Inflammatory macrophage treated with lipopolysaccharide for 4 hours (primary cell): ENCODE measurements at regions not wholly inside any gene's neighbourhood (a gene's known extent, or its start where the extent isn't known, plus 50 kb on each side); places are given as distances from the start of the nearest gene placed in this dataset.
A peak's percentile ranks its signal among the peaks of the same experiment; 100 is the strongest.

Experiments used
- DNase-seq: peaks from one replicate; pipeline ENCODE4 v3.0.0-alpha.2; 2020

DNA sequence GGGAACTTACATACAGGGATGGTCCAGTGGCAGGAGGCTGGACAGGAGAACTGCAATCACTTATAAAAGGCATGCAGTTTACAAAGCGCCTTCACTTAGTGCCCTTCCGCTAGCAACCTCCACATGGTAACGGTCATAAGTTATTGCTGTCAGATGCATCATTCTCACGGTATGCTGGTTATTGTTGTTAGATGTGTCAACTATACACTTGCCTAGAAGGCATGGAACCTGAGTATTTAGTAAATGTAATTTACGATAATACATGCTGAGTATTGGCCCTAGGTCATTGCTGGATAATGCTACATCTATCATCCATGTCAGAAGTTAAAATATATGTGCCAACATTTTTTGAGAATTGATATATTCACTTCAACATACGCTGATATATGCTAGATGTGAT, 155.1 kb upstream of the MBL2 start:
- DNase-seq: no peak

DNA sequence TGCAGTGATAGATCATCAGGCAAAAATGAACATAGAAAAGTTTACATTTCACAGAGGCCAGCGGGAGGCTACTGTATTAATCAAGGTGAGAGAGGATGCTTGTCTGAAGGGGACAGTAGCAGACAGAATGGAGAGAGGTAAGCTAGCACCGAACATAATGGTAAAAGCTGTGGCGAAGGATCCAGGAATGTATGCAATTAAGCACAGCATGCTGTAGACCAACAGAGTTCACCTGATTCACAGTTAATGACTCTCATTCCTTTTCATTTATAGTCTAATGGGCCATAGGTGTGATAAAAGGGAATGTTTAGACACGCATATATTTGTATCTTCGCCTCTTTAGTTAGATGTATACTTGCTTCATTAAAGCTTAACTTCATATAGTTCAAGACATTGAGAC, 150.9 kb upstream of the MBL2 start:
- DNase-seq: no peak

DNA sequence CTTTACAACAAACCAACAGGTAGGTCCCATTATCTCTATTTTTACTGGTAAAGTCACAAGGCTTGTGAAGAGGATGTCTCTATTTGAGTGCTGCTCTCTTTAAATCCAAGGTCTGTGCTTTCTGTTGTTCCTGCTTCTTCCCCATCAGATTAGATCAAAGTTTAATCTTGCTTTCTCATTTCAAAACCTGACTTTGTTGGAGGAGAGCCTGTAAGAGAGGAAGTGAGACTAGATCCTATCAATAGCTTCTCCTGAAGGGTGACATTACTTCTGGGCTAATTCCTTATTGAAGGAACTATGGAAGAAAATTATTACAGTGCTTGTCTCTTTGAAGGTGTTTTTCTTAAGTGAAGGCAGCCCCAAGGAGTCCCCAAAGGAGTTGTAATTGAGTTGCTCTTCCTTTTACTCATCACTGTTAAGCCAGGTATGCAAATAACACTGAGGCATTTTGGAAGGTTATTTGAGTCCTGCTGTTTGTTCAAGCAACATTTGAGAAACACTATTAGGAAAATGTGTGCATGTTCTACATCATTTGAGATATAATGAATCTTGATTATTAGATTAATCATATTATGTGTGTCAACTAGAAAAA, 146.2 kb upstream of the MBL2 start:
- no peak for DNase-seq

DNA sequence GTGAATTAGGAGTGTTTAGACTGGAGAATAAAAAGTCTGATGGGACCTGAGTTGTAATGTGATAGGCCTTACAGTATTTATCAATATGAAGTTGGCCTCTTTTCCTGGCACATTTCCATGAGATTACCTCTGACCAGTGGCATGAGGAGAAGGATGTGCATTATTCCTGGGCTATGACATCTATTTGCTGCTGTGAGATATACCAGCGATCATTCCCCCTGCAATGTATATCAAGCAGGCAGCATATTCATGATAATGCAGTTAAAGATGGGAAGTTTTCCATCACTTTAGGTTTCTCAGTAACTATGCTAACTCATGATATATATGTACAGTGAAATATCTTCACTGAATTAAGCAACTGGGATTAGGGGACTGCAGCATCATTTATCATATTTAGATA, 142.8 kb upstream of the MBL2 start:
- DNase-seq: no peak

DNA sequence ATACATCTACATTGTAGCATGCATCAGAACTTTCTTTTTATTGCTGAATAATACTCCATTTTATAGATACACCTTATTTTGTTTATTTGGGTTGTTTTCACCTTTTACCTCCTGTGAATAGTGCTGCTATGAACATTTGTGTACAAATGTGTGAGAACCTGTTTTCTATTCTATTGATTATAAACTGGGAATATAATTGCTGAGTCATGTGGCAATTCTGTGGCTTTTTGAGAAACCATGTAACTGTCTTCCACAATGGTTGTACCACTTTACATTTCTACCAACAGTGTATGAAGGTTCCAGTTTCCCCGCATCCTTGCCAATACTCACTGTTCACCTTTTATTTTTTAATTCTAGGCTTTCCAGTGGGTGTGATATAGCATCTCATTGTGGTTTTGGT, 138.6 kb upstream of the MBL2 start:
- no peak for DNase-seq

DNA sequence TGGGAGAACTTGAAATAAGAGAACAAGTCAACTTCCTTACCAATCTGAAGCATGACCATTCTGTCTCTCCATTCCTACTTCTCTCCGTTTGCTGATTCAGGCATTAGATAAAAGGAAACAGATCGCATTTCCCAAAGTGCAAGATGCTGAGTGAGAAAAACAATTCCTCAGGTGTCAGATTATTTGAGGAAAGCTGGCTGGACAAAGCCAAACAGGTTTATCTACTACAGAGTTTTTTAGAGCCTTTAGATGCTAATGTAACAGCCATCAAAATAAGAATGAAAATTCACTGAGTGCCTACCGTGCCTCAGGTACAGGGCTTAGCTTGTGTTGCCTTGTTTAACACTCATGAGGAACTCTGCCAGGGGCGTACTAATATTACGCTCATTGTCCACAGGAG, 135.9 kb upstream of the MBL2 start:
- DNase-seq: no peak

DNA sequence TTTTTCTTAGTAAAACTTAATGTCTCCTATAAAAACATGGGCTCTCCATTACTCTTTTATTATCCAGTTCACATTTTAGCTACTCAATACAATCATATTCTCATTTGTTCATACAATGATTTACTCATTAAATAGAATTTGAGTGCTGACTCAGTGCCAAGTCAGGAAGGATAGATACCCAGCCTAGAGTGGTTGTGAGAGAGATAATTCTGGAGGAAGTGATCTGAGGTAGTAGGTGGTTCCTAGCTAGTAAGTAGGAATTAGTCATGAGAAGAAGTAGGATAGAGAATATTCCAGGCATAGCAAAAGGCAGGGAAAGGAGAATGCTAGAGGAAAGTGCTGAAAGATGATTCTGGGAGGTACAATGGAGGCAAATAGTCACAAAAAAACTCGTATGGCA, 133.5 kb upstream of the MBL2 start:
- DNase-seq: no peak

DNA sequence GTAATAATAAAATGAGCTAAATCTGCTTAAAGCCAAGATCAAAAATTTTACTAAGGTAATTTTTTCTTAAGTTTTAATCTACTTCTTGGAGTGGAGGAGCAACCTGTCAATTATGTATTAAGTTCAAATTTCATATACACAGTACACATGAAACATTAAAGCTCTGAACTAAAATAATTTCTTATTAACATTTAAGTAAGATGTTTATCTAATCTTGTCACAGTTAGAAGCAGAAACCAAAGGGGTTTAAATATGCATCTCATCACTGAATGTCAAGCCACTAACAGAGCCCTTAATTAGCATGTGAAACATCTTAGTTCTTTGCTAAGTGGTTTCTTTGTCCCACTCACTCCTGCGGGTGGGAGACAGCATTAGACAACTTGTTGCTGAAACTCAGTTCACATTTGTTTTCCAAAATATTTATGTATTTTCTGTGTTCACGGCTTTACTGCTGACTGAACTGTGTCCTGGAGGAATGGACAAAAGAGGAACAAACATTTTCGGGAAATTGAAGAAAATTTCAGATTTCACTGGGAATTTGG, 130.9 kb upstream of the MBL2 start:
- no peak for DNase-seq

DNA sequence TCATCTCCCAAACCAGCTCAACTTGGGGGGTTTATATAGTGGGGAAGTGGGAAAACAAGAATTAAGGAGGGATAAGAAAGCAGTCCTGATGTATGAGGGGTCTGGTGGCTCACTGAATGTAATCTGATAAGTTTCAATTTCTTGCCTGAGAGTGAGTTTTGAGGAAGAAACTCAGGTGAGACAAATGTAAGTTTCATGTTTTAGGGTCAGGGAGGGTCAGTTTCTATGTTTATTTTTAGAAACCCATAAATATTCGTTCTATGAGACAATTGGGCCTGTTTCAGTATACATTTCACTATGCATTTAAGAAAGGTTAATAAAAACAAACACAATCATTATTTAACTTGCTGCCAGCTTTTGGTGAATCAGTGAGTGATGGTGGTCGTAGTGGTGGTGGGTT, 128.0 kb upstream of the MBL2 start:
- no peak for DNase-seq

DNA sequence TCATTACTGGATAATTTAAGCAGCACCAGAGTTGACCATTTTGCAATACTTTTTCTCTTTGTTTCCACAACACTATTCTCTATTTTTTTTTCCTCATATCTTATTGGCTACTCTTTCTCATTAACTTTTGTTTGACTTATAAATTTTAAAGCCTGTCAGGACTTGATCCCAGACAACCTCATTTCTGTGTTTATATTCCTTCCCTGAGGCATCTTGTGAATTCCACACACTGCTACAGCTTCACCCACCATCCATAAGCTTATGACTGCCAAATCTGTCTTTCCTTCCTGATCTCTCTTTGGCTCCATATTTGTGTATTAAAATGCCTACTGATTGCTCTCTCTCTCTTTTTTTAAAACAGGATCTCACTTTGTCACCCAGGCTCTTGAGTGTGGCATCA, 124.6 kb upstream of the MBL2 start:
- DNase-seq: no peak

DNA sequence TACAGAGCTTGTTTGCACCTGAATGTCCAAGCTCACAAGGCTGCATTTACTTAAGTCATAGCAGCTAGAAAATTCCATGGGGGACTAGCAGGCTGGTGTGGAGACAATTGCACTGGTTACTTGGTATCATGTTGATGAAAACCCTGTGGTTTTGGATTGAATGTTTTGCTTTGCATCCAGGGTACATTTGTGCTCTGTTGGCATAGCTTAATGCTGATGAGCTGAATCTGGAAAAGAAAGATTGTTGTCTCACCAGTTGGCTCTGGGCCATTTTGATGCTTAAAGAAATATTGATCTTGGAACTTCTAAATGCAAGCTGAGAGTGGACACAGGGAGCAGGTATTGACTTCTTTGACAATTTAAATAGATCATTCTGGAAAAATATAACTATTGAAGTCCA, 122.5 kb upstream of the MBL2 start:
- no peak for DNase-seq

DNA sequence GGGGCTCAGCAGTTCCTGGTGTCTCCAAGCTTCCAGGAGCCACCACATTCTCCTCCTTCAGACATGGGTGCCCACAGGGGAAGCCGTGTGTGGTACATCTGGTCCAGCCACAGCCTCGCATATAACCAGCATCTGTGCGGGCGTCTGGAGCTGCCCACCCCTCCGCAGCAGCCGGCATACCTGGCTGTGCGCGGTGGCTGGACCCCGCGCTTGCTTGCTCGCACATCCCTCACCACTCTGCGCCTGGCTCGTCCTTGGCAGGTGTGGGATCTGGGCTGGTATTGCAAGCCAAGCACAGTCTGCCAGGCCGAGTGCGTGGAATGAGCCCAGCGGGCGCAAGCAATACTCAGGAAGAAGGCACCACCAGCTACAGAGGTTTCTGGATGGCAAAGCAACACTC, 117.7 kb upstream of the MBL2 start:
- no peak for DNase-seq

DNA sequence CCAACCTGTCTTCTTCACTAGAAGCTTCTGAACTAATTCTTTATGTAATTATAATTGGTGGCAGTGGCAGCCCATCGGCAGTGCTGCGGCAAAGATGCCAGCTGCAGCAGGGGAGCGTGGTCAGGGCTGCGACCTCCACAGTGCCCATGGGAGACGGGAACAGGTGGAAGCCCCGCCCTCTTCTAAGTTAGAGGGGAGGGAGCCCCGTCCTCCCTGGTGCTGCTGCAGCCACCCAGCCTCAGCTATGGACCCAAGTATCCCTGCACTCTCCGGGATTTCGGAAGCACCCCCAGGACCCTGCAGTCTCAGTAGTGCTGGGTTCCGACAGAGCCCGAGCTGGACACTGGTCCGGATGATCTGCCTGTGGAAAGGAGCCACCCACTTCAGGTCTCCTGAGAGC, 117.0 kb upstream of the MBL2 start:
- no peak for DNase-seq

DNA sequence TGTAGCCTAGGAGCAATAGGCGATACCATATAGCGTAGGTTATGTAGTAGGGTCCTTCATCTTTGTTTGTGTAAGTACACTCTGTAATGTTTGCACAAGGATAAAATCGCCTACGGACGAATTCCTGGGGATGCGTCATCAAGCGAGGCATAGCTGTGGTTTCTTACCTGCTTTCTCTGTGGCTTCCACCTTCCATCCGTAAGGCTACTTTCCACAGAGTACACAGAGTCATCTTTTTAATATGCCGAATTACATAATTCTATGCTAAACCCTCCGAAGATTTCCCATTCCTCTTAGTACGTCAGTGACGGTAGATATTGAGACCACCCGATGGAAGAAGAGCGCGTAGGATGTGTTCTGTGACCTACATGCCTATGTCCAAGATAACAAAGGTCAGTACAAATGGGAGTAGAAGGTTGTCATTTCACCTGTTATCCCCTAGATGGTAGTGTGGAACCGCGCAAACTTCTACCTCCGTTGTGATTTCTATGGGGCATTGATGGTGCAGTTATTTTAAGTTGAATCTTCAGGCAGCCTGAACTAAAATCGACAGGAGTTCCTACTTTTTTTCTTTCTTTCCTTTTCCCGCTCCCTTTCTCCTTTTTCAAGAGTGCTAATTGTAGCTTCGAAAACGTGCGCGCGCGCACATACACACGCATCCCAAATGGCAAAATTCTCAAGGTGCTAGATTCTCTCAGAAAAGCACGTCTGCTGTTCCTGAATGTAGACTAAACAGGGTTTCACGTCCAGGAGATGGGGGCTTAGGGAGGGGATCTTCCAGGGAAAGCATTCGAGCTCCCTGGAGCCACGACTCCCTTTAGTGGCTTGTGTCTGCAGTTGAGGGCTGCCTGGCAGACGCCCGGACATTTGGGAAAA, 111.7 kb upstream of the MBL2 start:
- peak; percentile 31 for DNase-seq

DNA sequence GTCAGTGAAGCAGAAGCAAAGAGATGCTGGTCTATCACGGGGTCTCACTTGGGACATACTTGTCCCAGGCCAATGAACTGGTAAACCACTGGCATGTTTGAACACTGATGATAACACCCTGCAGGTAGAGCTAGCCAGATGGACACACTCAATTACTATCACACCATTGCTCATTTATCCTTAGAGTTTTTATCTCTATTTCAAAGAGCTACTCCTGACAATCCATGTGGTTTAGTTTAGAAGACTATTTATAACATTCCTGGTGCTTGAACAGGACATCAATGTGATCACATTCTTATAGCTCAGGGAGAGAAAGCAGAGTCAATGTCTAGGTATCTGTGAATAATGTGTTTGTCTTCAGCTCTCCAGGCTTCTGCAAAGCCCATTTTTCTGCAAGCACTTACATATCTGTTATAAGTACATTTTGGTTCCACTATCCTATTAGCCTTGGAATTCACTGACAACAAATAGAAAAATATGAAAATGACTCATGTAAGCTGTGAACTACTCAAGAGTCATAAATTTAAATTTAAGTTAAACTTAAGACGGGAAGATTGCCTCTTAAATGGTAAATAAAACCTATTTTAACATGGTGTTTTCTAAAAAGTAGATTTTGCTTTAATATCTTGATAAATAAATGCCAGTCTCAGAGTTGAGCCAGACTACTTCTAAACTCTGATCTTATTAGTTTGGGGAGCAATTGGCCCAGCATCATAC, 106.7 kb upstream of the MBL2 start:
- no peak for DNase-seq

DNA sequence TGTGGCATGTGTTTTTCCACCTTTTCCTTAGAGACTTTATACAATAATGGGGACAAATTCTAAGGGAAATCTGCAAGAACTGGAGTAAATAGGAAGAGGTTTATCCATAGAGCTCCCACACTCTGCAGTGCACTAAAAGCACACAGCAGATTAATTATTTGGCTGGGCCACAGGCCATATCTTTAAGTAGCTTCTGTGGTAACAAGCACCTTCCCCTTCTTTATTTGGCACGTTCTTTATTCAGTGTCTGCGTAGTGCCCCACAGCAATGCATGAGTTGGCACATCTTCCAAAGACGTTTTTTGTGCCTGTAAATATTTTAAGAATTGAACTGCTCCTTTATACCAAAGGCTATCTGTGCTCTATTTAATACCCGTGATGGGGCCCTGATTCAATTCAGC, 104.9 kb upstream of the MBL2 start:
- no peak for DNase-seq

DNA sequence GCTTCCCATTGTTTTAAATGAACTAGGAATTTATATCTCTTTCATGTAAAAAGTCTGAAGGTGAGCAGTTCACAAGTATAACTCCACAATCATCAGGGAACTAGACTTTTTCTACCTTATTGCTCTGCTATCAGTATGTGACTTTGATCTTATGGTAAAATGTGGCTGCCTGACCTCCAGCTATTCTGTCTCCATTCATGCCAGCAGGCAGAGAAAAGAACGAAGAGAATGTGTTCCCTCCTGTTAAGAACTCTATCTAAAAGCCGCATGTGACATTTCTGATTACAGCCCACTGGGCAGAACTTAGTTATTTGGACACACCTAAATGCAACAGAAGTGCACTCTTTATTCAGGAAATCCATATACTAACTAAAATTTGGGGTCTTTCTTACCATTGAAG, 102.8 kb upstream of the MBL2 start:
- DNase-seq: no peak

DNA sequence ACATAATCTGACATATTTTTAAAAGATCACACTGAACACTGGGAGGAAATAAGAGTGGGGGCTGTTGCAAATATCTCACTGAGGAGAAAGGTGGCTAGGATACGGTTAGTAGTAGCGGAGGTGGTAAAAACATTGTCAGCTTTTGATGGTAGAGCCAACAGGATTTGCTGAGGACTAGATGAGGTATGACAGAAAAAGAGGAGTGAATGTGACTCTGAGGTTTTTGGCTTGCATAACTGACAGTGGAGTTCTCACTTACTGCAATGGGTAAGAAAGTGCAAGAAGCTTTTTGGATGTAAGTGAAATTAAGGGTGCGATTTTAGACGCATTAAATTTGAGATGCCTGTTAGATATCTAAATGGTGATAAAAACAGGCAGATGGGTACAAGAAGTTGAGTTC, 102.0 kb upstream of the MBL2 start:
- no peak for DNase-seq

DNA sequence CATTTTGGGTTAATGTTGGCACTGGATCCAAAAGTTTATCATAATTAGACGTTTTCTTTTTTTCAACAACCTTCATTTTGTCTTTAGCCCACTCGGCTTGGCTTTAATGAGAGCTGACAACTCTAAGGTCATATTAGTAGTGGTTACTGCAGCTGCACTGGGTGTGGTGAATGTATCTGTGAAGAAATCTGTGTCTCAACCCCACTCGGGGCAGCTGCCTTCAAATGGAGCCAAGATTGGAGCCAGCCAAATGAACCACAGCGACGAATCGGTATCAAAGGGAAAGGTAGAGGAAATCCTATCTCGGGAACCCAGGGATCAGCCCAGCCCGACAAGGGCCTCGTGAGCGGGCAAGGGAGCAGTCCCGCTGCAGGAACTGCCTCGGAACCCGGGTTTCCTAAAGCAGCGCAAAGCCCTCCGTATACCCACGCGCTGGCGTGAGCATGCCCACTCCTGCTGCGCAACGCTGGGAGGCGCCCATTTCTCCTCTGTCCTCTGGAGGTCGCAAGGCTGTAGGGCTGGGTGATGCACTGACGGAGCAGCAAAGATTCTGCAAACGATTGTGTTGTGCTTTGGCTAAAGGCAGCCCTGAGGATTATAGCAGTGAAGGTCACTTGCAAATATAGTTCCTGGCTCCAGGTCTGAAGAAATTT, 98.7 kb upstream of the MBL2 start:
- DNase-seq: no peak

DNA sequence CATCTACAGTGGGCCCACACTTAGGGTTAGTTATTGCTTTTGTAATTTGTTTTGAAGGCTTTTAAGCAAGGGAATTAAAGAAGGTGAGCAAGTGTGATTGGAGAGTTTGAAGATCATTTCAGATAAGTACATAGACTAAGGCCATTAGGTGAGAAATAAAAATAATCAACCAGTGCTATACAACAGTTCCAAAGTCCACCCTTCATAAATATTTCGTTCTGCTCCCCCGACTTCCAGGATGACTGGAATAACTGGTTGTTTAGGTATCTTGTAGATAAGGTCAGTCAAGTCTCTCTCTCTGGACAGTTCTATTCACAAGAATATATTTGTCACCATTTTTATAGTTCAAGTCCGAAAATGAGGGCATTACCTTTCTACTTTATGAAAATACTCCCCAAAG, 98.0 kb upstream of the MBL2 start:
- no peak for DNase-seq

DNA sequence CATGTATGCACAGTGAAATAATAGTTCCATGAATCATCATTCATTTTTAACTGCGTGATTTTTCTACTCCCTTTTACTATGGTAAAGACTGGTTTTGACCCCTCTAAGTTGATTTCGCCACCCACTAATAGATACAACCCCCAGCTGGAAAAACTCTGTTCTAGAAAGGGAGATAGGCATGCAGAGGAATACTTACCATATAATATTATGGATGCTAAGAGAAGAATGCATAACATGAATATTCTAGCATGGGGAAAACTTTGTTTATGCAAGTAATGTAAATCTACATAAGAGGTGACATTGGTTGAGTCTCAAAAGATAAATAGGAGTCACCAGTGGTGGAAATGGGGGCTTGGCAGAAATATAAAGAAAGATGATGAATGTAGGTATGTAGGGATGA, 97.3 kb upstream of the MBL2 start:
- no peak for DNase-seq

DNA sequence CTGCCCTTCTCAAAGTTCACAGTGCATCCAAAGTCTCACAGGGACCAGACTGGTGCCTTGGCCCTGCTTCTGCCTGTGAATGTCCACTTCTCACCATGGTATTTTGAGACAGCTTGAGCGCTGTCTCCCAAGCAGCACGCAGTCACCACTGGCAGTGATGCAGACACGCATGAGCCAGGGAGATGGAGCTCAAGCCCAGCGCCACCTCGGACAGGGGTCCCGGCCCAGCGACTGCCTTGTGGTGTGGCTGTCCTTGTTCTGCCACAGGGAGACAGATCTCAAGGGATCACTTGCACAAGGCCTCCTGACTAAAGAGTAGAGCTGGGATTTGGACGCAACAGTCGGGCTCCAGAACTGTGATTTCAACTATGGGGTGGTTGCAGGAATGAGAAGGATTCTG, 92.6 kb upstream of the MBL2 start:
- no peak for DNase-seq
